ENCODE measurements at regions not wholly inside any gene's neighbourhood (a gene's known extent, or its start where the extent isn't known, plus 50 kb on each side); places are given as distances from the start of the nearest gene placed in this dataset.

- DNase-seq, result no peak
- ATAC-seq (replicated peaks), result no peak
- Mint-ChIP-seq H3K36me3 (no peaks in the 10 kb centered on the region), H3K27ac (no peak overlapping the region), H3K9me3 (no peaks in the 10 kb centered on the region), H3K27me3 (peaks cover 0 to 7% of the 10 kb centered on the region in 2 donors), H3K4me1 (peaks cover 20 to 46% of the 10 kb centered on the region in 2 donors), H3K4me3 (no peak overlapping the region)
These were observed 511.4 kb upstream of the DIPK2B start for GRCh38 chrX:45712067-45712466.

DNA sequence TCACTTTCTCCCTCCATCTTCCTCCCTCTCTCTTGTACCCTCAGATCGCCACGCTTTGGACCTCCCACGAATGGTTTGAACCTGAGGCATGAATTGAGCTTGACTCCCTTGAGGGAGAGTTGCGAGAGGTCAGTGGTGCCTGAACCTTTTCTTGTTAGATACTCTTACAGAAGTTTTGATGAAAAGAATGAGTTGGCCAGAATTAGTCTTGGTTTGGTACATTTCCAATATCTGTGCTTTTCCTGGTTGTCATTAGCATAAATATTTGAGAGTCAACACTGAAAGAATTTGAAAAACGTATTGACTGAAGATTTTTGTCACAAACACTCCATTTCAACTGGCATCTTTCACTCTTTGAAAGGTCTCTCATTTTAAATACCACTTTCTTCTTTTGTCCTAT is 510.6 kb upstream of the DIPK2B start:
- H3K36me3 Mint-ChIP-seq, result no peaks in the 10 kb centered on the region
- DNase-seq (no peak), ATAC-seq (replicated peaks) (no peak)
- peaks cover 0 to 5% of the 10 kb centered on the region in 2 donors for H3K27me3 Mint-ChIP-seq
- no peak overlapping the region for H3K27ac Mint-ChIP-seq
- H3K4me3 Mint-ChIP-seq, result no peak overlapping the region
- H3K4me1 Mint-ChIP-seq, result peaks cover 18 to 42% of the 10 kb centered on the region in 2 donors
- no peaks in the 10 kb centered on the region for H3K9me3 Mint-ChIP-seq

- H3K36me3 Mint-ChIP-seq, result no peaks in the 10 kb centered on the region
- H3K4me3 Mint-ChIP-seq, result no peak overlapping the region
- H3K4me1 Mint-ChIP-seq, result peaks cover 11 to 33% of the 10 kb centered on the region in 2 donors
- peak; percentile 94 to 96 for ATAC-seq (replicated peaks)
- H3K9me3 Mint-ChIP-seq, result no peaks in the 10 kb centered on the region
- peaks cover 0 to 5% of the 10 kb centered on the region in 2 donors for H3K27me3 Mint-ChIP-seq
- DNase-seq, result peak; percentile 71
- H3K27ac Mint-ChIP-seq, result peak overlapping the region; percentile 3
These were observed 509.6 kb upstream of the DIPK2B start for GRCh38 chrX:45710081-45710801.

GRCh38 chrX:45709381-45709780 is 508.7 kb upstream of the DIPK2B start:
- H3K9me3 Mint-ChIP-seq, result no peaks in the 10 kb centered on the region
- no peaks in the 10 kb centered on the region for H3K36me3 Mint-ChIP-seq
- no peak for ATAC-seq (replicated peaks)
- no peak overlapping the region for H3K27ac Mint-ChIP-seq
- no peak overlapping the region for H3K4me3 Mint-ChIP-seq
- H3K4me1 Mint-ChIP-seq, result peaks cover 9 to 25% of the 10 kb centered on the region in 2 donors
- H3K27me3 Mint-ChIP-seq, result peaks cover 0 to 5% of the 10 kb centered on the region in 2 donors
- DNase-seq, result no peak

GRCh38 chrX:45699158-45699557 is 498.5 kb upstream of the DIPK2B start:
- no peak for ATAC-seq (replicated peaks)
- no peak overlapping the region for H3K27ac Mint-ChIP-seq
- peaks cover 0 to 18% of the 10 kb centered on the region in 2 donors for H3K27me3 Mint-ChIP-seq
- peaks cover 0 to 5% of the 10 kb centered on the region in 2 donors for H3K9me3 Mint-ChIP-seq
- no peaks in the 10 kb centered on the region for H3K4me1 Mint-ChIP-seq
- DNase-seq, result no peak
- H3K4me3 Mint-ChIP-seq, result no peak overlapping the region
- peaks cover 0 to 3% of the 10 kb centered on the region in 2 donors for H3K36me3 Mint-ChIP-seq

DNA sequence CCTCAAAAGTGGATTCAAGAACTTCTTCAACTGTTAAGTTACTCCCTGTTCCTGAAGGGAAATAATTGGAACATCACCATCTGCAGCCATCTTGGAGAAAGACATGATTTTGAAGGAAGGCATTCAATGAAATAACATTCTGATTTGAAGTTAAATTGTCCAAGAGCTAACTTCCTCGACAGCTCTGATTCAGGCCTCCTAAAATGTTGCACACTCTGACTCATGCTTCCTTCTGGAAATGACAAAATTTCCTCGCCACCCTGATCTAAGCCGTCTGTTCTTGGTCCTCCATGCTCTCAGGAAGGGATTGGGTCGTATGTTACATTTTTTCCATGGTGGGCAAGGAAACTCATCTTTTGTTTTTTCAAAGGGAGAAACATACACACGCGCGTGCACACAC is 496.9 kb upstream of the DIPK2B start:
- Mint-ChIP-seq H3K4me3 (no peak overlapping the region), H3K36me3 (peaks cover 0 to 3% of the 10 kb centered on the region in 2 donors), H3K4me1 (no peaks in the 10 kb centered on the region), H3K27me3 (peaks cover 0 to 21% of the 10 kb centered on the region in 2 donors), H3K9me3 (peaks cover 0 to 5% of the 10 kb centered on the region in 2 donors), H3K27ac (no peak overlapping the region)
- DNase-seq, result no peak
- ATAC-seq (replicated peaks), result no peak

- no peak for DNase-seq
- H3K27me3 Mint-ChIP-seq, result peaks cover 0 to 21% of the 10 kb centered on the region in 2 donors
- H3K4me3 Mint-ChIP-seq, result no peak overlapping the region
- peaks cover 0 to 3% of the 10 kb centered on the region in 2 donors for H3K36me3 Mint-ChIP-seq
- H3K27ac Mint-ChIP-seq, result no peak overlapping the region
- no peaks in the 10 kb centered on the region for H3K4me1 Mint-ChIP-seq
- peaks cover 0 to 5% of the 10 kb centered on the region in 2 donors for H3K9me3 Mint-ChIP-seq
- ATAC-seq (replicated peaks), result no peak
These were observed 496.1 kb upstream of the DIPK2B start for GRCh38 chrX:45696736-45697135.

- Mint-ChIP-seq H3K27ac (no peak overlapping the region), H3K27me3 (peaks cover 0 to 30% of the 10 kb centered on the region in 2 donors), H3K36me3 (no peaks in the 10 kb centered on the region), H3K4me1 (no peaks in the 10 kb centered on the region), H3K4me3 (no peak overlapping the region), H3K9me3 (peaks cover 2 to 4% of the 10 kb centered on the region in 2 donors)
- DNase-seq, result no peak
- no peak for ATAC-seq (replicated peaks)
These were observed 489.3 kb upstream of the DIPK2B start for GRCh38 chrX:45689971-45690370.

DNA sequence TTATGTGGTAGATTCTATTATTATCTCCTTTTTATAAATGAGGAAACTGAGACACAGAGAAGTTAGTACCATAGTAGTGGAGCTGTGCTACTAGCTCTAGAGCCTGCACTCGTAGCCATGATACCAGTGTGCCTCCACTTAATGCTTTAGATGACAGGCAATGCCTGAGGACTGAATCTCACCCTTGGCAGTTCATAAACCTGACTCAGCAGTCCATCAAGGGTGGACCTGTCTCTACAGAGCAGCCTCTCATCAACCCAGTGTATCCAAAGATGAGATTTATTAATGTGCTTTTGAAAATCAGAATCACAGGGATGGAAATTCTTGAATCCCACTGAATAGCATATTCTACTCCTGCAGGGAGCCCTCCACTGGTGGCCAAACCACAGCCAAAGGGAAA is 483.2 kb upstream of the DIPK2B start:
- no peak overlapping the region for H3K27ac Mint-ChIP-seq
- ATAC-seq (replicated peaks), result no peak
- peaks cover 0 to 10% of the 10 kb centered on the region in 2 donors for H3K27me3 Mint-ChIP-seq
- H3K9me3 Mint-ChIP-seq, result peaks cover 2 to 4% of the 10 kb centered on the region in 2 donors
- H3K36me3 Mint-ChIP-seq, result no peaks in the 10 kb centered on the region
- DNase-seq, result no peak
- H3K4me1 Mint-ChIP-seq, result no peaks in the 10 kb centered on the region
- H3K4me3 Mint-ChIP-seq, result no peak overlapping the region

DNA sequence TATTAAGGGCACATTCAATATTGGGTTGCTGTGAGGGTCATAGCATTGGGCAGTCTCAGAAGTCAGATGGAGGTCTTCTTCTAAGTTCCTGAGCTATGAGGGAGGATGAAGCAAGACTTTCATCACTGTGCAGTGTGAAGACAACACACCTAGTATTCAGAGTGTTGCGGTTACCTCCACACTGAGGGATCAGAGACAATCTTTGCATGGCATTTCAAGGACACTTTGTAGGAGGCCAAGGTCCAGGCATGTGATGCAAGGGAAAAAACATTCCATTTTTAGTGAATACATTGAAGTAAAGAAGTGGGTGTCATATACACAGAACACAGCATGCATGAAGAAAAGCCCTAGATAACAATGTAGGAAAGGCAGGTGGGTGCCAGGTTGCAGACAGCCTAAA is 481.2 kb upstream of the DIPK2B start:
- no peaks in the 10 kb centered on the region for H3K9me3 Mint-ChIP-seq
- peaks cover 0 to 5% of the 10 kb centered on the region in 2 donors for H3K4me1 Mint-ChIP-seq
- H3K36me3 Mint-ChIP-seq, result no peaks in the 10 kb centered on the region
- no peak overlapping the region for H3K27ac Mint-ChIP-seq
- DNase-seq, result no peak
- H3K4me3 Mint-ChIP-seq, result no peak overlapping the region
- H3K27me3 Mint-ChIP-seq, result peaks cover 0 to 6% of the 10 kb centered on the region in 2 donors
- ATAC-seq (replicated peaks), result no peak

DNA sequence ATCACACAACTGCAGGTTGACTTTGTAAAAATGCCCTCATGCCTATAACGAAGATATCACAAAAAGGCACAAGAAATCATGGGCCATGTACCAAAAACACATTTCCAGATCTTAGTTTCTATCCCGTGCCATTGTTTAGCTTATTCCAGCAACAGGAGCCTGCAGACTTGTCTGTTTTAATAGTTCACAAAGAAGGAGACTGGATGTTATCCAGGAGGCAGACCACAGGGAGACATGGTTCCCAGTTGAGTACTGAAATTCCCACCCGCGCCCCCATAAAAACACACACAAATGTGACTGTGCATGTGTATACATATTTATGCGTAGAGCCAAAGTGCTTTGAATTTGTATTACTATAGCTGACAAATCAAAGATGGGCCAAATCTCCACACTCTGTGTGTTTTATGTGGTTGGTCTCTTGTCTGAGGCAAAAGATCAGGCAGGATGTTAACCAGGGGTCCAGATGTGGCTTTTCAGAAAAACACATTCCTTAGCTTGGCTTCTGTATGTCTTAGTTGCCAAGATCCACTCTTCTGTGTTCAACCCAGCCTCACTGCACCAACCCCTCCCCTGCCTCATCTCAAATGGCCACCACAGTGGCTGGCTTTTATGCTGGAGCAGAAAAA is 469.2 kb upstream of the DIPK2B start:
- Mint-ChIP-seq H3K27me3 (peaks cover 0 to 15% of the 10 kb centered on the region in 2 donors), H3K4me3 (no peak overlapping the region), H3K36me3 (no peaks in the 10 kb centered on the region), H3K9me3 (peaks cover 0 to under 1% of the 10 kb centered on the region in 2 donors), H3K27ac (no peak overlapping the region), H3K4me1 (no peaks in the 10 kb centered on the region)
- ATAC-seq (replicated peaks) (no peak), DNase-seq (no peak)

GRCh38 chrX:45668686-45669443 is 468.2 kb upstream of the DIPK2B start:
- Mint-ChIP-seq H3K27ac (no peak overlapping the region), H3K9me3 (peaks cover 0 to 1% of the 10 kb centered on the region in 2 donors), H3K36me3 (no peaks in the 10 kb centered on the region), H3K4me1 (no peaks in the 10 kb centered on the region), H3K27me3 (peaks cover 0 to 16% of the 10 kb centered on the region in 2 donors), H3K4me3 (no peak overlapping the region)
- ATAC-seq (replicated peaks) (no peak), DNase-seq (no peak)

- Mint-ChIP-seq H3K9me3 (peaks cover 0 to 1% of the 10 kb centered on the region in 2 donors), H3K36me3 (no peaks in the 10 kb centered on the region), H3K27me3 (peaks cover 0 to 12% of the 10 kb centered on the region in 2 donors), H3K27ac (no peak overlapping the region), H3K4me3 (no peak overlapping the region), H3K4me1 (no peaks in the 10 kb centered on the region)
- no peak for DNase-seq
- ATAC-seq (replicated peaks), result no peak
These were observed 467.0 kb upstream of the DIPK2B start for GRCh38 chrX:45667666-45668065.

- Mint-ChIP-seq H3K27ac (no peak overlapping the region), H3K36me3 (no peaks in the 10 kb centered on the region), H3K4me3 (no peak overlapping the region), H3K27me3 (peaks cover 0 to 12% of the 10 kb centered on the region in 2 donors), H3K4me1 (no peaks in the 10 kb centered on the region), H3K9me3 (peaks cover 0 to 1% of the 10 kb centered on the region in 2 donors)
- ATAC-seq (replicated peaks), result no peak
- DNase-seq, result no peak
These were observed 464.1 kb upstream of the DIPK2B start for GRCh38 chrX:45664727-45665290.

All from stimulated activated naive B cell treated with anti-CD40 and anti-IgM and Interleukin-4, amounts not matched to agents 10 μg/mL and 1 μg/mL and 100 μg/mL, for 72 hours (primary cell).